ENCODE measurements at regions not wholly inside any gene's neighbourhood (a gene's known extent, or its start where the extent isn't known, plus 50 kb on each side); places are given as distances from the start of the nearest gene placed in this dataset.

- DNase-seq (ENCODE audit: low read depth): no peak
These were observed 162.0 kb downstream of the TM9SF2 start for GRCh38 chr13:99663185-99663825.

GRCh38 chr13:99662678-99663077, 161.4 kb downstream of the TM9SF2 start:
- DNase-seq (ENCODE audit: low read depth): no peak

GRCh38 chr13:99661791-99662190, 160.5 kb downstream of the TM9SF2 start:
- no peak for DNase-seq (ENCODE audit: low read depth)

- DNase-seq (ENCODE audit: low read depth): no peak
These were observed 158.7 kb downstream of the TM9SF2 start for GRCh38 chr13:99659866-99660554.

GRCh38 chr13:99659226-99659625, 158.0 kb downstream of the TM9SF2 start:
- DNase-seq (ENCODE audit: low read depth): no peak

GRCh38 chr13:99658261-99658991, 157.2 kb downstream of the TM9SF2 start:
- peak; percentile 12 for DNase-seq (ENCODE audit: low read depth)

GRCh38 chr13:99657848-99658260, 156.6 kb downstream of the TM9SF2 start:
- no peak for DNase-seq (ENCODE audit: low read depth)

- no peak for DNase-seq (ENCODE audit: low read depth)
These were observed 155.6 kb downstream of the TM9SF2 start for GRCh38 chr13:99656844-99657381.

GRCh38 chr13:99656092-99656745, 154.9 kb downstream of the TM9SF2 start:
- DNase-seq (ENCODE audit: low read depth): peak; percentile 55

- DNase-seq (ENCODE audit: low read depth): no peak
These were observed 154.2 kb downstream of the TM9SF2 start for GRCh38 chr13:99655351-99656091.

GRCh38 chr13:99654076-99654475, 152.8 kb downstream of the TM9SF2 start:
- DNase-seq (ENCODE audit: low read depth): no peak

- no peak for DNase-seq (ENCODE audit: low read depth)
These were observed 152.3 kb downstream of the TM9SF2 start for GRCh38 chr13:99653526-99653925.

- no peak for DNase-seq (ENCODE audit: low read depth)
These were observed 151.6 kb downstream of the TM9SF2 start for GRCh38 chr13:99652901-99653300.

- no peak for DNase-seq (ENCODE audit: low read depth)
These were observed 150.9 kb downstream of the TM9SF2 start for GRCh38 chr13:99652141-99652540.

- DNase-seq (ENCODE audit: low read depth): no peak
These were observed 149.7 kb downstream of the TM9SF2 start for GRCh38 chr13:99651016-99651415.

- no peak for DNase-seq (ENCODE audit: low read depth)
These were observed 149.1 kb downstream of the TM9SF2 start for GRCh38 chr13:99650410-99650809.

GRCh38 chr13:99648927-99649326, 147.7 kb downstream of the TM9SF2 start:
- DNase-seq (ENCODE audit: low read depth): no peak

GRCh38 chr13:99648066-99648665, 146.9 kb downstream of the TM9SF2 start:
- no peak for DNase-seq (ENCODE audit: low read depth)

GRCh38 chr13:99647596-99647985, 146.3 kb downstream of the TM9SF2 start:
- DNase-seq (ENCODE audit: low read depth): no peak

- DNase-seq (ENCODE audit: low read depth): no peak
These were observed 145.8 kb downstream of the TM9SF2 start for GRCh38 chr13:99646866-99647595.

- no peak for DNase-seq (ENCODE audit: low read depth)
These were observed 141.6 kb downstream of the TM9SF2 start for GRCh38 chr13:99642841-99643240.
